ENCODE measurements at regions not wholly inside any gene's neighbourhood (a gene's known extent, or its start where the extent isn't known, plus 50 kb on each side); places are given as distances from the start of the nearest gene placed in this dataset.

- no peak for TF ChIP-seq CTCF (conservative IDR thresholded peaks at IDR 0.05)
- no peak for TF ChIP-seq EZH2 (IDR thresholded peaks at IDR 0.05; ENCODE audit: low read depth)
Measured at GRCh38 chr12:127284021-127284420, 982.9 kb upstream of the TMEM132C start.
